C4-2B (cell line): ENCODE measurements at regions not wholly inside any gene's neighbourhood (a gene's known extent, or its start where the extent isn't known, plus 50 kb on each side); places are given as distances from the start of the nearest gene placed in this dataset.

Experiments used
- H3K27ac ChIP-seq: fragments of 450-650 bp; 2 replicates; pipeline ENCODE4 v1.5.1; 2017
- ZFX ChIP-seq: fragments of 450-650 bp; IDR thresholded peaks from 2 replicates; pipeline ENCODE4 v1.6.1; 2017
- TF ChIP-seq, protein P1 (sequence below): fragments of 450-650 bp; conservative IDR thresholded peaks from 2 replicates; pipeline ENCODE4 v1.5.1; 2017; ENCODE audit warnings: mild to moderate bottlenecking

DNA sequence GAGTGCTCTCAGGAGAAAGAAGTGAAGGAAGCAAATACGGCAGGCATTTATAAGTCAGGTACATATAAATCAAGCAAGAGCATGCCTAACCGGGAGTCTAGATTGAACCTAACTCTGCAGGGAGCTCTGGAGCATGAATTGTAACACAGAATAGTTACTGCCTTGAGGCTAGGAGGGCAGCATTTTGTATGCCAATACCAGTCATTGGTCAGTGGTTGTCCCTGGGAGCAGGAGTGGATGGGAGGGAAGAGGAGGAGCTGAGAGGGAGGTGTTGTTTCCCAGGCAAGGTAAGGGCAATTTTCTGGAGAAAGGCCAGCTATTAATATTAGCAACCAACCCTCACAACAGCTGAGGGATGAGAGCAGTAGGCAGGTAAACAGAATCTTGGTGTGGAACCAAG is 224.7 kb upstream of the DCAF8L1 start:
- TF ChIP-seq ZFX, result no peak
- TF ChIP-seq, protein P1, sequence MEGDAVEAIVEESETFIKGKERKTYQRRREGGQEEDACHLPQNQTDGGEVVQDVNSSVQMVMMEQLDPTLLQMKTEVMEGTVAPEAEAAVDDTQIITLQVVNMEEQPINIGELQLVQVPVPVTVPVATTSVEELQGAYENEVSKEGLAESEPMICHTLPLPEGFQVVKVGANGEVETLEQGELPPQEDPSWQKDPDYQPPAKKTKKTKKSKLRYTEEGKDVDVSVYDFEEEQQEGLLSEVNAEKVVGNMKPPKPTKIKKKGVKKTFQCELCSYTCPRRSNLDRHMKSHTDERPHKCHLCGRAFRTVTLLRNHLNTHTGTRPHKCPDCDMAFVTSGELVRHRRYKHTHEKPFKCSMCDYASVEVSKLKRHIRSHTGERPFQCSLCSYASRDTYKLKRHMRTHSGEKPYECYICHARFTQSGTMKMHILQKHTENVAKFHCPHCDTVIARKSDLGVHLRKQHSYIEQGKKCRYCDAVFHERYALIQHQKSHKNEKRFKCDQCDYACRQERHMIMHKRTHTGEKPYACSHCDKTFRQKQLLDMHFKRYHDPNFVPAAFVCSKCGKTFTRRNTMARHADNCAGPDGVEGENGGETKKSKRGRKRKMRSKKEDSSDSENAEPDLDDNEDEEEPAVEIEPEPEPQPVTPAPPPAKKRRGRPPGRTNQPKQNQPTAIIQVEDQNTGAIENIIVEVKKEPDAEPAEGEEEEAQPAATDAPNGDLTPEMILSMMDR, result no peak
- no peak overlapping the region for H3K27ac ChIP-seq

DNA sequence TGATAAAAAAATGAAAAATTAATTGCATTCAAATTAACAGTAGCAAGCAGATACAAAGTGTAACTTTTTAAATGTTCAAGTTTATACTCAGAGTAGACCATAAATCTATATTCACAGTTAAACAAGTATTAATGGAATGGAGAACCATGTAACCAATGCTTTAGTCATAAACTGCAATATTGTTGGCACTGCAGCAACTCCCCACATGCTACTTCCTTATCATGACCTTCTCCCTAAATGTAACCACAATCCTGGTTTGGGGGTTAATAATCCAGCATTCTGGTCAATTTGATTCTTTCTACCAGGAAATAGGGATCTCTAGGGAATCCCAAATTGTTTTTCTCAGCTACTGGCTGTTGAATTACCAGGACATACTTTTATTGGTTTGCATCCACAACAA is 223.9 kb upstream of the DCAF8L1 start:
- TF ChIP-seq, protein P1, result no peak
- no peak for TF ChIP-seq ZFX
- no peak overlapping the region for H3K27ac ChIP-seq

DNA sequence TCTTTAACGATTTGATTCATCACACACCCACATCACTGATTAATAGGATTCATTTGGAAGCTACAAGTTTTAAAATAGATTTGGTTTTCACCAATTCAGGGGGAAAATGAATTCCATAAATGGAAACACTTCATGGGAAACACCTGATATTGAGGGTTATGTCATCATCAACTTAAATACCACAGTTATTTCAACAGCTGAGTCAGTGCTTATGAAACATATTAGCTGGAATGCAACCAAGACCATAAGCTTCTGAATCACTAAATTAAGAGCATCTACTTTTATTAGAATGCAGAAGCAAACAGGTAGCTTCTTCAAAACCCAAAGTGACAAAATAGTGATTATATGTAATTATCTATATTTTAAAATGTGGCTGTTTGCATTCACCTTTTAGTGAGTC is 207.8 kb upstream of the DCAF8L1 start:
- H3K27ac ChIP-seq, result no peak overlapping the region
- TF ChIP-seq, protein P1, result no peak
- TF ChIP-seq ZFX, result no peak

DNA sequence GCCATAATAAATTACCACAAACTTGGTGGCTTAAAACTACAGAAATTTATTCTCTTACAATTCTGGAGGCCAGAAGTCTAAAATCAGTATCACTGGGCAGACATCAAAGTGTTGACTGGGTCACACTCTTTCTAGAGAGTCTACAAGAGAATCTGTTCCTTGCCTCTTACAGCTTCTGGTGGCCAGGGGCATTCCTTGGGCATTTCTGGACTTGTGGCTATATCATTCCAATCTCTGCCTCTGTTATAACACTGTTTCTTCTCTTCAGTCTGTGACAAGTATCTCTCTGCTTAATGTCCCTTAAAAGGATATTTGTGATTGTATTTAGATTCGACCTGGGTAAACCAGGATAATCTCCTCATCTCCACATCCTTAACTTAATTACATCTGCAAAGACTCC is 207.3 kb upstream of the DCAF8L1 start:
- TF ChIP-seq ZFX, result no peak
- TF ChIP-seq, protein P1, result no peak
- no peak overlapping the region for H3K27ac ChIP-seq

DNA sequence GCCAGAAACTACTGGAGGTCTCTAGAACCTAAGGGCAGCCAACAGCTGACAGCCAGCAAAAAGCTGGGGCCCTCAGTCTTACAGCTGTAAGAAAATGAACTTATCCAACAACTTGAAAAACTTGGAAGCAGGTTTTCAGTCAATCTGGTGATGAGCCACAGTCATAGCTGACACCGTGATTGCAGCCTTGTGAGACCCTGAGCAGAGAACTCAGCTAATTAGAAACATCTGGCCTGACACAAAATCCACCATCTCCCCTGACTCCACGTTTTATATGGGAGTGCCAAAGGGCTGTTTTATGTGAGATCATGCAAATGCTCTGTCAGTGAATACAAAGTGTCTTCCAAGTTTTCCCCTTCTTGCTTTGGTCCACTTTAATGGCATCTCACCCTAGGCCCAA is 198.8 kb upstream of the DCAF8L1 start:
- TF ChIP-seq, protein P1, result no peak
- no peak for TF ChIP-seq ZFX

DNA sequence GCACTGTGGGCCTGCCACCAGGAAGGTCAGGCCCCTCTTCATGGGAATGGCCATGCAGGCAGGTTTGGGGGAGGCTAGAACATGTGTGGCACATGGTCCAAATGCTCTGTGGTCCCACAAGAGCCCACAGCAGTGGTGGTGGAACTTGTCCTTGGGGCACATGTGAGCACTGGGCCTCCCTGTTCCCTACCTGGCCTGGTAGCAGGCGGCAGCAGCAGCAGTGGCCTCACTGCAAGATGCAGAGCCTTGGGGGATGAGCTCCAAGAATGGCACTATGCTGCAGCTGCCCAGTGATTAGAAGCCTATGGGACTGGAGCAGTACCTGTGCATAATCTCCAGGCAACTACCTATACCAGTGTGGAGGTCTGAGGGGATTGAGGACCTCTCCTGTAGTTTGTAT is 197.0 kb upstream of the DCAF8L1 start:
- no peak overlapping the region for H3K27ac ChIP-seq
- TF ChIP-seq ZFX, result no peak
- TF ChIP-seq, protein P1, result no peak

More for the DNA sequence above, 198.8 kb upstream of the DCAF8L1 start:
- H3K27ac ChIP-seq, result no peak overlapping the region

DNA sequence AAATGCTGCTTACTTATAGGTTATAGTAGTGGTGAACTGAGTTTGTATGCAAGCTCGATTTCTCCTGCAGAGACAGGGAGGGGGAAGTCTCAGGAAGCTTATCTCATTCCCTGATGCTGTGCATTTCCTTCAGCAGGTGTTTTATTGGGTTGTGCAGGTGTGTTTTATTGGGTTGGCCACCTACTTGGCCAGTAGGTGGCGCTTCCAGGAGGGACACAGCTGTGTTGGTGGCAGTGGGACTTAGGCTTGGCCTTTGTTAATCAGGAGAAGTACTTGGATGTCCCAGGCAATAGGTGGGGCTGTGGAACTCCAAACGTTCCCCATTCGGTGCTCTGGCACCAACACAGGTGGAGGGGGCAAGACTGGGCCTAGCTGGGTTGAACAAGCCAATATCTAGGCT is 196.0 kb upstream of the DCAF8L1 start:
- TF ChIP-seq, protein P1, result peak; percentile 54
- no peak for TF ChIP-seq ZFX

More for the DNA sequence above, 196.0 kb upstream of the DCAF8L1 start:
- no peak overlapping the region for H3K27ac ChIP-seq
